HEK293T (cell line): ENCODE measurements at regions not wholly inside any gene's neighbourhood (a gene's known extent, or its start where the extent isn't known, plus 50 kb on each side); places are given as distances from the start of the nearest gene placed in this dataset.

ENCODE experiments used
- CTCF ChIA-PET: fragments of 350-600 bp; formaldehyde crosslinking; extraction: SDS; loops from one replicate; lab custom pipeline; 2021; ENCODE audit warnings: antibody characterized with exemption, inconsistent platforms; lab: Yijun Ruan, JAX
- POLR2A ChIA-PET: fragments of 350-600 bp; formaldehyde crosslinking; extraction: SDS; loops from one replicate; lab custom pipeline; 2020; ENCODE audit warnings: antibody characterized with exemption, inconsistent platforms; lab: Yijun Ruan, JAX
- DNase-seq: peaks from one replicate; pipeline ENCODE4 v3.0.0; 2012; ENCODE audit warnings: mixed read lengths; ENCODE audit errors: extremely low spot score
- ARNT ChIP-seq: fragments of 450-650 bp; IDR thresholded peaks from 2 replicates; pipeline ENCODE4 v1.6.1; 2017; ENCODE audit warnings: mild to moderate bottlenecking
- BHLHE40 ChIP-seq: fragments of 450-650 bp; IDR thresholded peaks from 2 replicates; pipeline ENCODE4 v1.6.1; 2016; ENCODE audit warnings: mild to moderate bottlenecking, moderate library complexity, borderline replicate concordance
- CTBP1 ChIP-seq: fragments of 450-650 bp; IDR thresholded peaks from 2 replicates; pipeline ENCODE4 v1.6.1; 2016; ENCODE audit warnings: borderline replicate concordance
- ELF4 ChIP-seq: fragments of 450-650 bp; IDR thresholded peaks from 2 replicates; pipeline ENCODE4 v1.6.1; 2017; ENCODE audit warnings: antibody characterized with exemption
- FOXA1 ChIP-seq: fragments of 450-650 bp; IDR thresholded peaks from 2 replicates; pipeline ENCODE4 v1.6.1; 2016; ENCODE audit warnings: mild to moderate bottlenecking
- FOXK2 ChIP-seq: fragments of 450-650 bp; IDR thresholded peaks from 2 replicates; pipeline ENCODE4 v1.6.1; 2016; ENCODE audit warnings: mild to moderate bottlenecking
- FOXM1 ChIP-seq: fragments of 450-650 bp; IDR thresholded peaks from 2 replicates; pipeline ENCODE4 v1.6.1; 2017; ENCODE audit warnings: mild to moderate bottlenecking, borderline replicate concordance
- HDGF ChIP-seq: fragments of 450-650 bp; IDR thresholded peaks from 2 replicates; pipeline ENCODE4 v1.6.1; 2017; ENCODE audit warnings: antibody characterized with exemption, borderline replicate concordance
- L3MBTL2 ChIP-seq: fragments of 450-650 bp; conservative IDR thresholded peaks from 2 replicates; pipeline ENCODE4 v1.6.1; 2016; ENCODE audit warnings: mild to moderate bottlenecking
- LEF1 ChIP-seq: fragments of 450-650 bp; IDR thresholded peaks from 2 replicates; pipeline ENCODE4 v1.6.1; 2017; ENCODE audit warnings: mild to moderate bottlenecking, borderline replicate concordance
- NFRKB ChIP-seq: fragments of 450-650 bp; IDR thresholded peaks from 2 replicates; pipeline ENCODE4 v1.6.1; 2016; ENCODE audit warnings: mild to moderate bottlenecking, moderate library complexity
- PKNOX1 ChIP-seq: fragments of 450-650 bp; IDR thresholded peaks from 2 replicates; pipeline ENCODE4 v1.6.1; 2016
- SP1 ChIP-seq: fragments of 450-650 bp; IDR thresholded peaks from 2 replicates; pipeline ENCODE4 v1.6.1; 2017
- SUZ12 ChIP-seq: fragments of 450-650 bp; IDR thresholded peaks from 2 replicates; pipeline ENCODE4 v1.6.1; 2016; ENCODE audit warnings: mild to moderate bottlenecking
- TARDBP ChIP-seq: fragments of 450-650 bp; IDR thresholded peaks from 2 replicates; pipeline ENCODE4 v1.6.1; 2016
- ZNF384 ChIP-seq: fragments of 450-650 bp; IDR thresholded peaks from 2 replicates; pipeline ENCODE4 v1.6.1; 2016

GRCh38 chr2:150626934-150627411 is 139.5 kb upstream of the RND3 start:
- TF ChIP-seq L3MBTL2 (no peak), FOXM1 (no peak), SP1 (no peak), PKNOX1 (no peak), FOXA1 (no peak), HDGF (no peak), ELF4 (no peak), BHLHE40 (no peak), SUZ12 (no peak), FOXK2 (no peak), NFRKB (no peak), TARDBP (no peak), CTBP1 (no peak), ARNT (no peak)
- CTCF ChIA-PET = interaction anchor here (0.6 kb wide), 1 partner anchor 192 kb away, joined by 3 read pairs; no protein-coding TSS in a partner anchor
- POLR2A ChIA-PET = no interaction called here
- no peak for DNase-seq

GRCh38 chr2:150625741-150626140 is 138.3 kb upstream of the RND3 start:
- CTCF ChIA-PET = no interaction called here
- POLR2A ChIA-PET = no interaction called here
- no peak for DNase-seq
- TF ChIP-seq CTBP1 (no peak), L3MBTL2 (no peak), PKNOX1 (no peak), ARNT (no peak), FOXM1 (no peak), FOXA1 (no peak), SUZ12 (no peak), ELF4 (no peak), SP1 (no peak), FOXK2 (no peak), ZNF384 (no peak), TARDBP (no peak), HDGF (no peak)

- no peak for TF ChIP-seq LEF1
- no peak for TF ChIP-seq ZNF384
- TF ChIP-seq FOXA1 = no peak
- TF ChIP-seq SP1 = no peak
- no peak for TF ChIP-seq PKNOX1
- TF ChIP-seq FOXK2 = no peak
- no peak for TF ChIP-seq SUZ12
- no peak for TF ChIP-seq TARDBP
- no peak for TF ChIP-seq ELF4
- TF ChIP-seq ARNT = no peak
- POLR2A ChIA-PET = no interaction called here
- CTCF ChIA-PET = no interaction called here
- DNase-seq = no peak
These were observed 137.8 kb upstream of the RND3 start for GRCh38 chr2:150625303-150625702.

GRCh38 chr2:150624001-150624401 is 136.5 kb upstream of the RND3 start:
- DNase-seq = no peak
- CTCF ChIA-PET = no interaction called here
- TF ChIP-seq SP1 (no peak), HDGF (no peak), SUZ12 (no peak), FOXK2 (no peak), LEF1 (no peak), FOXA1 (no peak), TARDBP (no peak), FOXM1 (no peak), PKNOX1 (no peak), ELF4 (no peak), BHLHE40 (no peak), ARNT (no peak), L3MBTL2 (no peak), NFRKB (no peak), CTBP1 (no peak), ZNF384 (no peak)
- POLR2A ChIA-PET = no interaction called here

- ChIA-PET POLR2A (no interaction called here), CTCF (no interaction called here)
- DNase-seq = no peak
- TF ChIP-seq CTBP1 (no peak), ARNT (no peak), HDGF (no peak), NFRKB (no peak), ZNF384 (no peak), SP1 (no peak), FOXK2 (no peak), SUZ12 (no peak), FOXA1 (no peak)
These were observed 134.2 kb upstream of the RND3 start for GRCh38 chr2:150621526-150622213.

GRCh38 chr2:150620855-150621254 is 133.4 kb upstream of the RND3 start:
- TF ChIP-seq PKNOX1 (no peak), BHLHE40 (no peak), L3MBTL2 (no peak), ELF4 (no peak), NFRKB (no peak), TARDBP (no peak), ZNF384 (no peak), SP1 (no peak), LEF1 (no peak), ARNT (no peak)
- ChIA-PET CTCF (interaction anchor here (0.7 kb wide), 1 partner anchor 156 kb away, joined by 3 read pairs; no protein-coding TSS in a partner anchor), POLR2A (no interaction called here)
- DNase-seq = no peak
